Heart right ventricle (tissue), 16 donors: ENCODE measurements at regions not wholly inside any gene's neighbourhood (a gene's known extent, or its start where the extent isn't known, plus 50 kb on each side); places are given as distances from the start of the nearest gene placed in this dataset.
A peak's percentile ranks its signal among the peaks of the same experiment; 100 is the strongest.

Experiments
- ATAC-seq, 8 donors: fragments of 200-7000 bp; cut with Tn5 transposase; one replicate each; pipeline ENCODE4 v1.9.1; 2020; ENCODE audit warnings: mild to moderate bottlenecking in 8 of 8, moderate library complexity in 8 of 8, moderate number of reproducible peaks in 1 of 8
- DNase-seq, 2 donors: peaks; one replicate each; pipeline ENCODE4 v3.0.0-alpha.2; 2020
- H3K27ac ChIP-seq, 10 donors: fragments of 200-600 bp; sonication (generic) in 2 of 10; one replicate each; pipeline versions ENCODE4 v1.5.0 to v1.8.0; 2020 to 2022; ENCODE audit warnings: mild to moderate bottlenecking in 3 of 10
- H3K27me3 ChIP-seq, 7 donors: fragments of 200-600 bp; one replicate each; pipeline ENCODE4 v1.8.0; 2021 to 2022; ENCODE audit warnings: mild to moderate bottlenecking in 2 of 7
- H3K36me3 ChIP-seq, 9 donors: fragments of 200-600 bp; sonication (generic) in 1 of 9; one replicate each; pipeline versions ENCODE4 v1.5.0 to v1.8.0; 2020 to 2022; ENCODE audit warnings: mild to moderate bottlenecking in 2 of 9
- H3K4me1 ChIP-seq, 9 donors: fragments of 200-600 bp; sonication (generic) in 1 of 9; one replicate each; pipeline versions ENCODE4 v1.5.0 to v1.8.0; 2020 to 2022; ENCODE audit warnings: mild to moderate bottlenecking in 4 of 9
- H3K4me3 ChIP-seq, 10 donors: fragments of 200-600 bp; sonication (generic) in 2 of 10; one replicate each; pipeline versions ENCODE4 v1.5.0 to v1.8.0; 2020 to 2022; ENCODE audit warnings: mild to moderate bottlenecking in 7 of 10, moderate library complexity in 2 of 10
- H3K9me3 ChIP-seq, 11 donors: fragments of 200-600 bp in 10 of 11; sonication (generic) in 2 of 11; one replicate each; pipeline versions ENCODE4 v1.5.0 to v1.8.0; 2013 to 2022; ENCODE audit warnings: mild to moderate bottlenecking in 2 of 11, control low read depth in 1 of 11, moderate library complexity in 1 of 11
- WGBS, 2 donors: extraction: QIAGEN DNeasy Blood & Tissue Kit; methylation state at CpG; one replicate each; pipeline ENCODE4 v1.1.7; 2013; ENCODE audit warnings: inconsistent platforms in 1 of 2; 5-methylcytosine and 5-hydroxymethylcytosine counted together
- intact Hi-C, 10 donors: fragments of 100-400 bp; cut with DNase I; formaldehyde crosslinking; loops; one replicate each; pipeline versions ENCODE4 v1.11.1 to v1.14.2; 2022
- TF ChIP-seq, protein P1 (sequence below), 9 donors: fragments of 200-600 bp; sonication (generic) in 2 of 9; IDR thresholded peaks; one replicate each; pipeline versions ENCODE4 v1.5.0 to v1.8.0; 2021 to 2022; ENCODE audit warnings: antibody characterized with exemption in 9 of 9, mild to moderate bottlenecking in 5 of 9, moderate library complexity in 1 of 9
- donor health status: Arrhythmogenic right ventricular cardiomyopathy.
- donor health status: ischemic (EF 13 %, LVEDD 7.1; RV severe dilation, severe dysfunction).
- donor health status: healthy with polysubstance abuse.
- donor health status: DM: no; HTN: yes; CAD: no.
- donor health status: DM: no; HTN: no; CAD: no.
- donor health status: ischemic (EF 25% LVEDD 6.9; RV normal size, moderate dysfunction).
- donor health status: ischemic (EF 25% LVEDD 5.7; RV mildly dilated, moderate dysfunction).
- donor health status: healthy.
- donor health status: DM: yes; HTN: yes; CAD: no.
- donor health status: Ischemic cardiomyopathy.
- donor health status: ischemic (EF 35%, LVEDD 5.7; RV mildly dilated, moderate dysfunction).
- donor health status: nonischemic (EF 11% LVEDD 7.7; RV severe dilation, severe dysfunction).
- donor health status: DM: yes; HTN: yes; CAD: no.
- donor health status: PGD.
- donor health status: ischemic (EF 29% LVEDD 5.4; RV normal size, mild dysfunction).
- donor health status: nonischemic (EF 23%, LVEDD 6.1; RV moderate dilation, normal function).

- Histone ChIP-seq H3K27ac (no peak overlapping the region), H3K36me3 (no peaks in the 10 kb centered on the region)
- WGBS, 2 donors: 91 to 93% methylated on average over 2 of the region's 2 CpGs
Measured at GRCh38 chr3:87780811-87781210, 278.0 kb downstream of the CGGBP1 start.

GRCh38 chr3:87778876-87779275, 279.9 kb downstream of the CGGBP1 start:
- Histone ChIP-seq H3K4me3 (no peak overlapping the region), H3K36me3 (no peaks in the 10 kb centered on the region), H3K4me1 (no peaks in the 10 kb centered on the region), H3K27ac (no peak overlapping the region), H3K9me3 (peaks cover 0 to 21% (median 3%) of the 10 kb centered on the region in 11 donors), H3K27me3 (no peaks in the 10 kb centered on the region)
- WGBS, 2 donors: 60 to 62% methylated on average over 1 of the region's 1 CpG
- DNase-seq: no peak
- intact Hi-C loops: loop anchor here in 3 of 10 donors (10.0 kb wide), 3 partner anchors 216 to 336 kb away; no protein-coding TSS in a partner anchor
- no peak for ATAC-seq
- TF ChIP-seq, protein P1, sequence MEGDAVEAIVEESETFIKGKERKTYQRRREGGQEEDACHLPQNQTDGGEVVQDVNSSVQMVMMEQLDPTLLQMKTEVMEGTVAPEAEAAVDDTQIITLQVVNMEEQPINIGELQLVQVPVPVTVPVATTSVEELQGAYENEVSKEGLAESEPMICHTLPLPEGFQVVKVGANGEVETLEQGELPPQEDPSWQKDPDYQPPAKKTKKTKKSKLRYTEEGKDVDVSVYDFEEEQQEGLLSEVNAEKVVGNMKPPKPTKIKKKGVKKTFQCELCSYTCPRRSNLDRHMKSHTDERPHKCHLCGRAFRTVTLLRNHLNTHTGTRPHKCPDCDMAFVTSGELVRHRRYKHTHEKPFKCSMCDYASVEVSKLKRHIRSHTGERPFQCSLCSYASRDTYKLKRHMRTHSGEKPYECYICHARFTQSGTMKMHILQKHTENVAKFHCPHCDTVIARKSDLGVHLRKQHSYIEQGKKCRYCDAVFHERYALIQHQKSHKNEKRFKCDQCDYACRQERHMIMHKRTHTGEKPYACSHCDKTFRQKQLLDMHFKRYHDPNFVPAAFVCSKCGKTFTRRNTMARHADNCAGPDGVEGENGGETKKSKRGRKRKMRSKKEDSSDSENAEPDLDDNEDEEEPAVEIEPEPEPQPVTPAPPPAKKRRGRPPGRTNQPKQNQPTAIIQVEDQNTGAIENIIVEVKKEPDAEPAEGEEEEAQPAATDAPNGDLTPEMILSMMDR (IDR thresholded peaks at IDR 0.05): no peak

More at GRCh38 chr3:87780811-87781210, 278.0 kb downstream of the CGGBP1 start:
- H3K4me1 ChIP-seq: no peaks in the 10 kb centered on the region
- DNase-seq: no peak
- TF ChIP-seq, protein P1 (IDR thresholded peaks at IDR 0.05): no peak
- no peak overlapping the region for H3K4me3 ChIP-seq
- H3K9me3 ChIP-seq: peaks cover 0 to 19% (median 3%) of the 10 kb centered on the region in 11 donors
- no peak for ATAC-seq
- H3K27me3 ChIP-seq: no peaks in the 10 kb centered on the region
- intact Hi-C loops: loop anchor here in 1 of 10 donors (10.0 kb wide), 1 partner anchor 74 kb away; no protein-coding TSS in a partner anchor

- ATAC-seq (no peak), DNase-seq (peak in 1 of 2 donors; percentile 4)
- H3K27ac ChIP-seq: no peak overlapping the region
- peaks cover 0 to 10% (median 2%) of the 10 kb centered on the region in 11 donors for H3K9me3 ChIP-seq
- no peaks in the 10 kb centered on the region for H3K4me1 ChIP-seq
- TF ChIP-seq, protein P1 (IDR thresholded peaks at IDR 0.05): peak; percentile 15 to 69 (median 46)
- intact Hi-C loops: loop anchor here in 4 of 10 donors (5.0 to 10.0 kb wide), 4 partner anchors 223 to 343 kb away; no protein-coding TSS in a partner anchor
- WGBS, 2 donors: 29 to 48% methylated on average over 5 of the region's 5 CpGs
- H3K4me3 ChIP-seq: no peak overlapping the region
- H3K36me3 ChIP-seq: no peaks in the 10 kb centered on the region
- H3K27me3 ChIP-seq: no peaks in the 10 kb centered on the region
Measured at GRCh38 chr3:87771337-87772192, 287.2 kb downstream of the CGGBP1 start.

- H3K4me3 ChIP-seq: no peak overlapping the region
- intact Hi-C loops: no loop called here
- DNase-seq (no peak), ATAC-seq (no peak)
- 60 to 61% methylated on average over 2 of the region's 2 CpGs for WGBS, 2 donors
- no peaks in the 10 kb centered on the region for H3K36me3 ChIP-seq
- no peaks in the 10 kb centered on the region for H3K27me3 ChIP-seq
- no peaks in the 10 kb centered on the region for H3K9me3 ChIP-seq
- TF ChIP-seq, protein P1 (IDR thresholded peaks at IDR 0.05): no peak
- no peaks in the 10 kb centered on the region for H3K4me1 ChIP-seq
- H3K27ac ChIP-seq: no peak overlapping the region
Measured at GRCh38 chr3:87766721-87767120, 292.1 kb downstream of the CGGBP1 start.
